ENCODE measurements at regions not wholly inside any gene's neighbourhood (a gene's known extent, or its start where the extent isn't known, plus 50 kb on each side); places are given as distances from the start of the nearest gene placed in this dataset.

GRCh38 chr10:100614429-100615095 lies 78.8 kb downstream of the HIF1AN start:
- TF ChIP-seq CTCF (IDR thresholded peaks at IDR 0.05) (no peak), POLR2A (IDR thresholded peaks at IDR 0.05) (no peak), POLR2AphosphoS5 (IDR thresholded peaks at IDR 0.05) (no peak), EP300 (IDR thresholded peaks at IDR 0.05) (no peak)
